ENCODE measurements at regions not wholly inside any gene's neighbourhood (a gene's known extent, or its start where the extent isn't known, plus 50 kb on each side); places are given as distances from the start of the nearest gene placed in this dataset.

DNA sequence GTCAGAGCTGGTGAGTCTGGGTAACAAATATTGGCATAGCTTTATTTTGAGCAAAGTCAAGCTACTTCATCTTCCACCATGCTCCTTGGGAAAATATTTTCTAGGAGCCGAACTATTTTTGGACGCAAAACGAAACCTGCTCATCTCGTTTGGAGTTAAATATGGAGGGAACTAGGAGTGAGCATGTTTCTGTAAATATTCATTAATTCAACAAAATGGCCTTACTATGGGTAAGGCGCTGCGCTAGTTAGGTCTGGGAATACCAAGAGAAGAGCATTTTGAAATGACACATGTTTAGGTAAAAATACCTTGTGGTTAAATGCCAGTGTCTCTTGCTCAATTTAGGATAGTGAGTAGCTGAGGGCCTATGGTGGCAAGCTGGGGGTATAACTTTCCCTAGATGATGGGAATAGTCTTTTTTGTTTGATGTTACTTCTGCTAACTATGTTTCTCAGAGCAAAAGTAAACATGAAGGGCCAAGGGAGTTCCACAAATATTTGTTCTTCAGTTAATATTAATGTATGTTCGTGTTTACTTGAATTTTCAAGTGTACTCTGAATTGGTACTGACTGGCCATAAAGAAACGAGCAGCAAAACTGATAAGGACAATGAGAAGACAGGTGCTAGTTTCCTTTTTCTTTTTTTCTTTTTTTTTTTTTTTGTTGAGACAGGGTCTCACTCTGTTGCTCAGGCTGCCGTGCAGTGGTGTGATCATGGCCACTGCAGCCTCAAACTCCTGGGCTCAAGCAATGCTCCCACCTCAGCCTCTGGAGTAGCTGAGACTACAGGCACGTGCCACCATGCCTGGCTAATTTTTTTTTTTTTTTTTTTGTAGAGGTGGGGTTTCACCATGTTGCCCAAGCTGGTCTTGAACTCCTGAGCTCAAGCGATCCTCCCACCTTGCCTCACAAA lies 77.7 kb downstream of the MAP1LC3B2 start:
- DNase-seq (no peak), ATAC-seq (peak; percentile 54)
- Histone ChIP-seq H3K4me3 (ENCODE audit: low read length) (no peak overlapping the region), H3K9ac (ENCODE audit: low read length) (no peak overlapping the region), H4K20me1 (ENCODE audit: low read length) (no peaks in the 10 kb centered on the region), H3K79me2 (ENCODE audit: low read length) (no peaks in the 10 kb centered on the region), H3K27me3 (ENCODE audit: low read length) (no peaks in the 10 kb centered on the region), H3K27ac (ENCODE audit: low read length) (no peak overlapping the region), H3K4me2 (ENCODE audit: low read length) (no peak overlapping the region), H3K36me3 (ENCODE audit: low read depth, low read length) (no peaks in the 10 kb centered on the region), H3F3A (ENCODE audit: low read length, unreplicated experiment) (no peaks in the 10 kb centered on the region), H2AFZ (ENCODE audit: low read length) (no peak overlapping the region), H3K9me3 (ENCODE audit: low read length) (no peaks in the 10 kb centered on the region), H3K9me2 (replicated peaks; ENCODE audit: low read length) (no peaks in the 10 kb centered on the region), H3K4me1 (ENCODE audit: insufficient read depth, low read length) (no peaks in the 10 kb centered on the region; the same call in 1 of the 2 replicates)
- CTCF ChIA-PET: no interaction called here
- TF ChIP-seq, protein P1, sequence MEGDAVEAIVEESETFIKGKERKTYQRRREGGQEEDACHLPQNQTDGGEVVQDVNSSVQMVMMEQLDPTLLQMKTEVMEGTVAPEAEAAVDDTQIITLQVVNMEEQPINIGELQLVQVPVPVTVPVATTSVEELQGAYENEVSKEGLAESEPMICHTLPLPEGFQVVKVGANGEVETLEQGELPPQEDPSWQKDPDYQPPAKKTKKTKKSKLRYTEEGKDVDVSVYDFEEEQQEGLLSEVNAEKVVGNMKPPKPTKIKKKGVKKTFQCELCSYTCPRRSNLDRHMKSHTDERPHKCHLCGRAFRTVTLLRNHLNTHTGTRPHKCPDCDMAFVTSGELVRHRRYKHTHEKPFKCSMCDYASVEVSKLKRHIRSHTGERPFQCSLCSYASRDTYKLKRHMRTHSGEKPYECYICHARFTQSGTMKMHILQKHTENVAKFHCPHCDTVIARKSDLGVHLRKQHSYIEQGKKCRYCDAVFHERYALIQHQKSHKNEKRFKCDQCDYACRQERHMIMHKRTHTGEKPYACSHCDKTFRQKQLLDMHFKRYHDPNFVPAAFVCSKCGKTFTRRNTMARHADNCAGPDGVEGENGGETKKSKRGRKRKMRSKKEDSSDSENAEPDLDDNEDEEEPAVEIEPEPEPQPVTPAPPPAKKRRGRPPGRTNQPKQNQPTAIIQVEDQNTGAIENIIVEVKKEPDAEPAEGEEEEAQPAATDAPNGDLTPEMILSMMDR (conservative IDR thresholded peaks at IDR 0.05; ENCODE audit: low read depth, low read length): no peak
- TF ChIP-seq EZH2 (IDR thresholded peaks at IDR 0.05; ENCODE audit: low read length, unreplicated experiment) (no peak), EZH2phosphoT487 (IDR thresholded peaks at IDR 0.05; ENCODE audit: borderline replicate concordance, low read length) (no peak)
- intact Hi-C loops (cut with micrococcal nuclease): no loop called here
- no TSS peak for BruUV-seq (replicated peaks)
- POLR2A ChIA-PET (ENCODE audit: unreplicated experiment): no interaction called here

DNA sequence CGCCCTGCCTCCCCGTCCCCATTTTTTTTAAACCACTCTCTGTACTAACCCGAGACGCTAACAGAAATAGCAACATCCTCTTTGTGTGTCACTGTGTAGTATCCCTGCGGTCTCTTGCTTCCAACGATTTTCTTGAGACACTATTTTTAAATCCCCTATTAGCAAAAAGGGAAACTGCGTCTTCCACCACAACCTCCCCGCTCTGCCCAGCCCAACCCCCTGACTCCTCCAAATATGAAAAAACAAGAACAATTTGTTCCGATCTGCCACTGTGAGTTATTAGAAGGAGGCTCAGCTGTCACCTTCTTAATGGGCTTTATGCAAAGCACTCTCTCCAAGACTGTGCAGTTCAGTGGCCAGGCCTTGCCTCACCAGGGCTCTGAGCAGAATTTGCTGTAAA lies 76.3 kb downstream of the MAP1LC3B2 start:
- no peak overlapping the region for H3K4me2 ChIP-seq (ENCODE audit: low read length)
- no peaks in the 10 kb centered on the region for H3K27me3 ChIP-seq (ENCODE audit: low read length)
- H3K4me3 ChIP-seq (ENCODE audit: low read length): no peak overlapping the region
- no peaks in the 10 kb centered on the region for H3K79me2 ChIP-seq (ENCODE audit: low read length)
- TF ChIP-seq EZH2phosphoT487 (IDR thresholded peaks at IDR 0.05; ENCODE audit: borderline replicate concordance, low read length) (no peak), EZH2 (IDR thresholded peaks at IDR 0.05; ENCODE audit: low read length, unreplicated experiment) (no peak)
- TF ChIP-seq, protein P1 (conservative IDR thresholded peaks at IDR 0.05; ENCODE audit: low read depth, low read length): no peak
- DNase-seq (no peak), ATAC-seq (no peak)
- no peak overlapping the region for H3K9ac ChIP-seq (ENCODE audit: low read length)
- POLR2A ChIA-PET (ENCODE audit: unreplicated experiment): no interaction called here
- no peaks in the 10 kb centered on the region for H4K20me1 ChIP-seq (ENCODE audit: low read length)
- no peaks in the 10 kb centered on the region; the same call in 1 of the 2 replicates for H3K4me1 ChIP-seq (ENCODE audit: insufficient read depth, low read length)
- no peaks in the 10 kb centered on the region for H3F3A ChIP-seq (ENCODE audit: low read length, unreplicated experiment)
- intact Hi-C loops (cut with micrococcal nuclease): no loop called here
- H3K36me3 ChIP-seq (ENCODE audit: low read depth, low read length): no peaks in the 10 kb centered on the region
- H3K9me3 ChIP-seq (ENCODE audit: low read length): no peaks in the 10 kb centered on the region
- no peak overlapping the region for H3K27ac ChIP-seq (ENCODE audit: low read length)
- CTCF ChIA-PET: no interaction called here
- no peak overlapping the region for H2AFZ ChIP-seq (ENCODE audit: low read length)
- no peaks in the 10 kb centered on the region for H3K9me2 ChIP-seq (replicated peaks; ENCODE audit: low read length)
- no TSS peak for BruUV-seq (replicated peaks)

DNA sequence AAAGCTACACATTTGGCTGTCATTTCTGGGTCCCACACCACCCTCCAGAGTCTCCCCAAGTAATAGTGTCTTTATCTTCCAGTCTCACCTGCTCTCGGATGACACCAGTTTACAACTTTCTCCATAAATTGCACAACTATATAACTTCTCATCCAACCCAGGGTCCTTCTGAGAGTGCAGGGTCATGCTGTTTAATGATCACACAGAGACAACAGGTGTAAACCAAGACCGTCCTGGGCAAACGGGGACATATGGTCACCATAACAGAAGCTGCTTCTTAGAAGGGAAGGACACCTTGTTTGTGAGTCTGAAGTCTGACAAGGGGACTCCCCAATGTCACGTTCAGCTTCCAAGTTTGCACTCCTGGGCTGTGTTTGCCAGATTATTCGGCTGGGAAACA lies 74.3 kb downstream of the MAP1LC3B2 start:
- Histone ChIP-seq H3K9me3 (ENCODE audit: low read length) (no peaks in the 10 kb centered on the region), H4K20me1 (ENCODE audit: low read length) (no peaks in the 10 kb centered on the region), H3K4me1 (ENCODE audit: insufficient read depth, low read length) (no peaks in the 10 kb centered on the region; the same call in 1 of the 2 replicates), H3K27me3 (ENCODE audit: low read length) (no peaks in the 10 kb centered on the region), H3K79me2 (ENCODE audit: low read length) (no peaks in the 10 kb centered on the region), H3K9me2 (replicated peaks; ENCODE audit: low read length) (no peaks in the 10 kb centered on the region), H2AFZ (ENCODE audit: low read length) (no peak overlapping the region), H3K4me3 (ENCODE audit: low read length) (no peak overlapping the region), H3K9ac (ENCODE audit: low read length) (no peak overlapping the region), H3F3A (ENCODE audit: low read length, unreplicated experiment) (no peaks in the 10 kb centered on the region), H3K4me2 (ENCODE audit: low read length) (no peak overlapping the region), H3K36me3 (ENCODE audit: low read depth, low read length) (no peaks in the 10 kb centered on the region), H3K27ac (ENCODE audit: low read length) (no peak overlapping the region)
- intact Hi-C loops (cut with micrococcal nuclease): no loop called here
- ChIA-PET CTCF (no interaction called here), POLR2A (ENCODE audit: unreplicated experiment) (no interaction called here)
- ATAC-seq: no peak
- DNase-seq: no peak
- no TSS peak for BruUV-seq (replicated peaks)
- TF ChIP-seq EZH2 (IDR thresholded peaks at IDR 0.05; ENCODE audit: low read length, unreplicated experiment): no peak
- no peak for TF ChIP-seq EZH2phosphoT487 (IDR thresholded peaks at IDR 0.05; ENCODE audit: borderline replicate concordance, low read length)
- TF ChIP-seq, protein P1 (conservative IDR thresholded peaks at IDR 0.05; ENCODE audit: low read depth, low read length): no peak

Measured in PC-3 (cell line).